GM12872 (cell line): ENCODE measurements at regions not wholly inside any gene's neighbourhood (a gene's known extent, or its start where the extent isn't known, plus 50 kb on each side); places are given as distances from the start of the nearest gene placed in this dataset.

ENCODE experiments used
- TF ChIP-seq, protein P1 (sequence below): IDR thresholded peaks from 3 replicates; pipeline ENCODE4 v1.5.1; 2011; ENCODE audit warnings: low read depth, mild to moderate bottlenecking, low read length, moderate library complexity; ENCODE audit not compliant: insufficient read depth

GRCh38 chr16:86881861-86882273 is 303.5 kb downstream of the FOXL1 start:
- TF ChIP-seq, protein P1, sequence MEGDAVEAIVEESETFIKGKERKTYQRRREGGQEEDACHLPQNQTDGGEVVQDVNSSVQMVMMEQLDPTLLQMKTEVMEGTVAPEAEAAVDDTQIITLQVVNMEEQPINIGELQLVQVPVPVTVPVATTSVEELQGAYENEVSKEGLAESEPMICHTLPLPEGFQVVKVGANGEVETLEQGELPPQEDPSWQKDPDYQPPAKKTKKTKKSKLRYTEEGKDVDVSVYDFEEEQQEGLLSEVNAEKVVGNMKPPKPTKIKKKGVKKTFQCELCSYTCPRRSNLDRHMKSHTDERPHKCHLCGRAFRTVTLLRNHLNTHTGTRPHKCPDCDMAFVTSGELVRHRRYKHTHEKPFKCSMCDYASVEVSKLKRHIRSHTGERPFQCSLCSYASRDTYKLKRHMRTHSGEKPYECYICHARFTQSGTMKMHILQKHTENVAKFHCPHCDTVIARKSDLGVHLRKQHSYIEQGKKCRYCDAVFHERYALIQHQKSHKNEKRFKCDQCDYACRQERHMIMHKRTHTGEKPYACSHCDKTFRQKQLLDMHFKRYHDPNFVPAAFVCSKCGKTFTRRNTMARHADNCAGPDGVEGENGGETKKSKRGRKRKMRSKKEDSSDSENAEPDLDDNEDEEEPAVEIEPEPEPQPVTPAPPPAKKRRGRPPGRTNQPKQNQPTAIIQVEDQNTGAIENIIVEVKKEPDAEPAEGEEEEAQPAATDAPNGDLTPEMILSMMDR = no peak

- TF ChIP-seq, protein P1 = no peak
Observed at GRCh38 chr16:86882586-86883280, 304.4 kb downstream of the FOXL1 start.

DNA sequence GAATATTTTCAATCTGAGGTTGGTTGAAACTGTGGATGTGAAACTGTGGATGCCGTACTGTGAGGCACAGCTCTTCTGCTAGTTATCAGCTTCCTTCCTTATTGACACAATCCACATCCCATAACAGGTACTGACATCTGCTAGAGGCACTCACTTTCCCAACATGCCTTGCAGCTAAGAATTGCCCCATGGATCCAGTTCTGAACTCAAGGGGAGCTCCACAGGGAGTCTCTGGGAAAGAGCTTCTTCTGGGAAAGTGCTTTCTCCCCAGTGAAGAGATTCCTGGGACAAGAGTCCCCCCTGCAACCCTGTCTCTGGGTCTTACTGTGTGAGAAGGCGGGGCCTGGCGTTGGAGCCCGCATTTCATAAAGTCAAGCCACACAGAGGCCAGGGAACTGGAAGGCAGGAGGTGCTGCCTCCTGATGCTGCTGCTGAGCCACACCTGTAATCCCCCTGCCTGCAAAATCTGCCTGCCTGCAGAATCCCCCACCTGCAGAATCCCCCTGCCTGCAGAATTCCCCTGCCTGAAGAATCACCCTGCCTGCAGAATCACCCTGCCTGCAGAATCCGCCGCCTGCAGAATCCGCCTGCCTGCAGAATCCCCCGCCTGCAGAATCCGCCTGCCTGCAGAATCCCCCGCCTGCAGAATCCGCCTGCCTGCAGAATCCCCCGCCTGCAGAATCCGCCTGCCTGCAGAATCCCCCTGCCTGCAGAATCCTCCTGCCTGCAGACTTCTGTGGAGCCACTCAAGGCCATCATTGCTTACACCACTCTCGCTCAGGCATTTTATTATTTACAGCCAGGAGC is 305.4 kb downstream of the FOXL1 start:
- TF ChIP-seq, protein P1 = no peak

- TF ChIP-seq, protein P1 = no peak
Observed at GRCh38 chr16:86884390-86884650, 306.0 kb downstream of the FOXL1 start.

DNA sequence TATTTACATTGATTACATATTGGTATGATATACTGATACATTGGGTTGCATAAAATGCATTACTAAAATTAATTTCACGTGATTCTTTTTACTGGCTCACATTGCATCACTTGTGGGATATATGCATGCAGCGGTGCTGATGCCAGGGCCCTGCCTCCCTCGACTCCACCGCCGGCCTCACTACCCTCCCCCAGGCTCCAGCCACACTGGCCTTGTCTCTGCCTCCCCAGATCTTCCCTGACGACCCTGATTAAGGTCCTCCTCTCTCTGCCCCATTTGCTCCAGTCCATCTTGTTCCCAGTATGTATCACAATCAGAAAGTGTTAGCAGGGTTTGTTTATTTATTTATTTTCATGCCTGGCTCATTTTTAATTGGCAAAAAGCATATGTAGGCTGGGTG is 306.8 kb downstream of the FOXL1 start:
- TF ChIP-seq, protein P1 = no peak

DNA sequence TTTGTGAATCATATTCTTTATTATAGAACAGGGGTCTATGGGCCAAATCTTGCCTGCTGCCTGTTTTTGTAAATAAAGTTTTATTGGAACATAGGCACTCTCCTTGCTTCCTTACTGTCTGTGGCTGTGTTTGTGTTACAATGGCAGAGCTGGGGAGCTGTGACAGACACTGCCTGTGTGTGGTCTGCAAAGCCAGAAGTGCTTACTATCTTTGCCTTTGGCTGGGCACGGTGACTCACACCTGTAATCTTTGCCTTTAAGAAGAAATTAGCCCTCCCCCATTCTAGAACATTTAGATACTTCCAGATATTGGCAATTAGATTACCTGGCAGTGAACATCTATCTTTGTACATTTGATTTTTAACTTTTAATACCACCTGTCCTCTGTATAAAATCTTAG is 308.3 kb downstream of the FOXL1 start:
- TF ChIP-seq, protein P1 = no peak

GRCh38 chr16:86887416-86887815 is 309.1 kb downstream of the FOXL1 start:
- TF ChIP-seq, protein P1 = no peak
